HFFc6 (cell line): ENCODE measurements at regions not wholly inside any gene's neighbourhood (a gene's known extent, or its start where the extent isn't known, plus 50 kb on each side); places are given as distances from the start of the nearest gene placed in this dataset.
A peak's percentile ranks its signal among the peaks of the same experiment; 100 is the strongest.

Source experiments
- DNase-seq: peaks from one replicate; pipeline ENCODE4 v3.0.0-alpha.2; 2018
- H3K27ac Mint-ChIP-seq: 2 replicates; pipeline ENCODE4 v1.8.0; 2020; ENCODE audit warnings: mild to moderate bottlenecking, mixed read lengths
- H3K27me3 Mint-ChIP-seq: 2 replicates; pipeline ENCODE4 v1.8.0; 2021; ENCODE audit warnings: mild to moderate bottlenecking, moderate library complexity, mixed read lengths; ENCODE audit not compliant: insufficient read depth
- H3K36me3 Mint-ChIP-seq: 2 replicates; pipeline ENCODE4 v1.8.0; 2021; ENCODE audit warnings: low read depth, mixed read lengths
- H3K4me1 Mint-ChIP-seq: 2 replicates; pipeline ENCODE4 v1.8.0; 2020; ENCODE audit warnings: low read depth, mixed read lengths
- H3K4me3 Mint-ChIP-seq: 2 replicates; pipeline ENCODE4 v1.8.0; 2020; ENCODE audit warnings: mild to moderate bottlenecking, moderate library complexity, mixed read lengths
- H3K9me3 Mint-ChIP-seq: 2 replicates; pipeline ENCODE4 v1.8.0; 2020; ENCODE audit warnings: mild to moderate bottlenecking, mixed read lengths
- TF ChIP-seq, protein P1 (sequence below): fragments of 200-600 bp; sonication (generic); IDR thresholded peaks from 2 replicates; pipeline ENCODE4 v1.5.0; 2021; ENCODE audit warnings: antibody characterized with exemption, mild to moderate bottlenecking

GRCh38 chr2:172208791-172209325 is 106.2 kb upstream of the DLX2 start:
- peaks cover 72% of the 10 kb centered on the region for H3K4me1 Mint-ChIP-seq
- peak overlapping the region; percentile 50 for H3K4me3 Mint-ChIP-seq
- H3K36me3 Mint-ChIP-seq: peaks cover 5% of the 10 kb centered on the region
- TF ChIP-seq, protein P1, sequence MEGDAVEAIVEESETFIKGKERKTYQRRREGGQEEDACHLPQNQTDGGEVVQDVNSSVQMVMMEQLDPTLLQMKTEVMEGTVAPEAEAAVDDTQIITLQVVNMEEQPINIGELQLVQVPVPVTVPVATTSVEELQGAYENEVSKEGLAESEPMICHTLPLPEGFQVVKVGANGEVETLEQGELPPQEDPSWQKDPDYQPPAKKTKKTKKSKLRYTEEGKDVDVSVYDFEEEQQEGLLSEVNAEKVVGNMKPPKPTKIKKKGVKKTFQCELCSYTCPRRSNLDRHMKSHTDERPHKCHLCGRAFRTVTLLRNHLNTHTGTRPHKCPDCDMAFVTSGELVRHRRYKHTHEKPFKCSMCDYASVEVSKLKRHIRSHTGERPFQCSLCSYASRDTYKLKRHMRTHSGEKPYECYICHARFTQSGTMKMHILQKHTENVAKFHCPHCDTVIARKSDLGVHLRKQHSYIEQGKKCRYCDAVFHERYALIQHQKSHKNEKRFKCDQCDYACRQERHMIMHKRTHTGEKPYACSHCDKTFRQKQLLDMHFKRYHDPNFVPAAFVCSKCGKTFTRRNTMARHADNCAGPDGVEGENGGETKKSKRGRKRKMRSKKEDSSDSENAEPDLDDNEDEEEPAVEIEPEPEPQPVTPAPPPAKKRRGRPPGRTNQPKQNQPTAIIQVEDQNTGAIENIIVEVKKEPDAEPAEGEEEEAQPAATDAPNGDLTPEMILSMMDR: no peak
- H3K9me3 Mint-ChIP-seq: no peaks in the 10 kb centered on the region
- H3K27me3 Mint-ChIP-seq: no peaks in the 10 kb centered on the region
- H3K27ac Mint-ChIP-seq: peak overlapping the region; percentile 71
- DNase-seq: peak; percentile 87

DNA sequence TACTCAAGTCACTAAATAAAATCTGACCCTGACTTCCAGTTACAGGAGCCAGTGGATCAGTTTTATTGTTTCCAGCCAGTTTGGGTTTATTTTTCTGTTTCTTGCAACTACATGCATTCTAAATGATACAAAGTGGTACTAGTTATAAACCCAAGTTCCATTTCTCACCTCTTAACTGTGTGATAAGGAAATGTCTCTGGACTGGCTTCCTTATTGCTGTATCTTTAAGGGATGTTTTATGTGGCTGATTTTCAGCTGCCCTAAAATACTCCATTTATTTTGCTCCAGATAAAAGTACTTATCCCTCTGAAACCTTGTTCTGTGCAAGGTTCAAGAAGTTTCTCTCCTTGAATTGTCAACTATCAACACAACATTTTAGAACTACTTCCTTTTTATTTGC is 107.9 kb upstream of the DLX2 start:
- H3K27ac Mint-ChIP-seq: 0 out of 2 replicates have a peak overlapping the region, but pooled peaks have one; percentile 24
- no peak for DNase-seq

GRCh38 chr2:172211512-172211911 is 108.8 kb upstream of the DLX2 start:
- TF ChIP-seq, protein P1: no peak
- no peaks in the 10 kb centered on the region for H3K9me3 Mint-ChIP-seq
- peaks cover 5% of the 10 kb centered on the region for H3K36me3 Mint-ChIP-seq
- H3K4me3 Mint-ChIP-seq: no peak overlapping the region
- H3K4me1 Mint-ChIP-seq: peaks cover 80% of the 10 kb centered on the region
- no peak overlapping the region for H3K27ac Mint-ChIP-seq
- no peaks in the 10 kb centered on the region for H3K27me3 Mint-ChIP-seq
- no peak for DNase-seq

More for the DNA sequence above, 107.9 kb upstream of the DLX2 start:
- H3K9me3 Mint-ChIP-seq: no peaks in the 10 kb centered on the region
- H3K27me3 Mint-ChIP-seq: no peaks in the 10 kb centered on the region
- H3K36me3 Mint-ChIP-seq: peaks cover 5% of the 10 kb centered on the region
- peaks cover 71% of the 10 kb centered on the region for H3K4me1 Mint-ChIP-seq
- TF ChIP-seq, protein P1: no peak
- H3K4me3 Mint-ChIP-seq: no peak overlapping the region

GRCh38 chr2:172213116-172213860 is 110.6 kb upstream of the DLX2 start:
- no peaks in the 10 kb centered on the region for H3K27me3 Mint-ChIP-seq
- H3K36me3 Mint-ChIP-seq: peaks cover 5% of the 10 kb centered on the region
- no peak overlapping the region for H3K4me3 Mint-ChIP-seq
- H3K9me3 Mint-ChIP-seq: no peaks in the 10 kb centered on the region
- H3K4me1 Mint-ChIP-seq: peaks cover 73% of the 10 kb centered on the region
- TF ChIP-seq, protein P1: no peak
- no peak for DNase-seq
- no peak overlapping the region for H3K27ac Mint-ChIP-seq

DNA sequence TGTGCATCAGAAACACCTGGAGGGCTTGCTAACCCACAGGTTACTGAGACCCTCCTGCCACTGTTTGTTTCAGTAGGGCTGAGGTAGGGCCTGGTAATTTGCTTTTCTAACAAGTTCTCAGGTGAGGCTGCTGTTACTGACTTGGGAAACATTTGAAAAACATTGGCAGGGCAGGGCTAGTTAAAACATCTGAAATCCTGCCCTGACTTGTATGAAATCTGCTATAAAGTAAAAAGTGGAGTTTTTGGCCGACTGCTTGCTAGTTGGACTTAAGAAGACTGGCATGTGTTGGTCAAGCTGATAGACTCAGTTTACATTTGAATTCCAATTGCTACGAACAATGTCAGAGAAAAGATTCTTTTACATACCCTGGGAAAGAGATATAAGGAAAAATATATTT is 111.6 kb upstream of the DLX2 start:
- peaks cover 5% of the 10 kb centered on the region for H3K36me3 Mint-ChIP-seq
- no peaks in the 10 kb centered on the region for H3K27me3 Mint-ChIP-seq
- no peak overlapping the region for H3K4me3 Mint-ChIP-seq
- no peak overlapping the region for H3K27ac Mint-ChIP-seq
- no peaks in the 10 kb centered on the region for H3K9me3 Mint-ChIP-seq
- TF ChIP-seq, protein P1: no peak
- H3K4me1 Mint-ChIP-seq: peaks cover 63% of the 10 kb centered on the region
- DNase-seq: no peak
